Activated CD4-positive, alpha-beta T cell treated with anti-CD3 and anti-CD28 coated beads, Interleukin-2, amount 50 U/mL, for 48 hours (primary cell): ENCODE measurements at regions not wholly inside any gene's neighbourhood (a gene's known extent, or its start where the extent isn't known, plus 50 kb on each side); places are given as distances from the start of the nearest gene placed in this dataset.
"Not testable (repeated sequence)": the region's sequence is repeated elsewhere in the genome, so short reads cannot be mapped to it uniquely, and the experiment has no call there.

Experiments used
- DNase-seq, 2 experiments: peaks; one replicate each; pipeline ENCODE4 v3.0.0-alpha.2; 2020

- DNase-seq: no peak
Measured at GRCh38 chr16:73949574-73950320, 346.9 kb upstream of the PSMD7 start.

GRCh38 chr16:73945631-73946030 lies 351.0 kb upstream of the PSMD7 start:
- no peak for DNase-seq

GRCh38 chr16:73943184-73943583 lies 353.4 kb upstream of the PSMD7 start:
- DNase-seq: not testable (repeated sequence)

GRCh38 chr16:73940786-73941185 lies 355.8 kb upstream of the PSMD7 start:
- DNase-seq: not testable (repeated sequence)

GRCh38 chr16:73923951-73924350 lies 372.7 kb upstream of the PSMD7 start:
- no peak for DNase-seq

DNA sequence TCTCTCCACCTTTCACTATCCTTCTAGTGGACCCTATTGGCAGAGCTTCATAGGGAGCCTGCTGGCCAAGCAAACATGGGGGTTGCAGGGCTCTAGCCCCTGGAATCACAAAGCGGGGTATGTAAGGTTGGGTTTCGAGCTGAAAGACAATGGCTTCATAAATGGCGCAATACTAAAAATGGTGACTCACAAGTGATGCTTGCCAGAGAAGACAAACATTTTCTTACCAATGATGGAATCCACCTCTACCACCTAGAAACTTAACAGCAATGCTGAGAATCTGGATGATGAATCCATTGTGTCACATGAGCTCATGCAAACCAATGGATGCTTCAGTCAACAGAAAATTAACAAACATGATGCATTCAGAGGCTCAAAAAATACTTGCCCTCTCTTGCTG lies 375.3 kb upstream of the PSMD7 start:
- DNase-seq: no peak

GRCh38 chr16:73916829-73917594 lies 379.6 kb upstream of the PSMD7 start:
- no peak for DNase-seq

DNA sequence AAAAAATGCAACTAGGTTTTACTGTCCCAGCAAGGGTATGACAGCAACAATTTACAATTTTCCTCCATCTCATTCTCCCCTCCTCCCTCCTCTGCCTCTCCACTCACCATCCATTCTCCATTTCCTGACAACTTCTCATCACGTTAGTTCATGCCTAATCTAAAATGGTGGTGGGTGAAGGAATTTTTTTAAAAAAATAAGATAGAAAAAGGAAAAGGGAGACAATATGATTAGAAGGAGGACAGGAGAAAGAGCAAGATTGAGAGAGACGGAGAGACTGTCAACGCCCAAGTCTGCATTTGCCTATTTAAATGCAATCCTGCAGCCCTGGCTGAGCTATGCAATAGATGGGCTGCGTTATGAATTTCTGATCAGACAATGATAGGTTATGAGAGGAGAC lies 380.7 kb upstream of the PSMD7 start:
- no peak for DNase-seq

- no peak for DNase-seq
Measured at GRCh38 chr16:73915140-73915539, 381.5 kb upstream of the PSMD7 start.

- DNase-seq: no peak
Measured at GRCh38 chr16:73912850-73913249, 383.8 kb upstream of the PSMD7 start.

- DNase-seq: no peak
Measured at GRCh38 chr16:73912281-73912680, 384.3 kb upstream of the PSMD7 start.

GRCh38 chr16:73909529-73910035 lies 387.0 kb upstream of the PSMD7 start:
- DNase-seq: no peak

GRCh38 chr16:73891129-73891542 lies 405.5 kb upstream of the PSMD7 start:
- no peak for DNase-seq

DNA sequence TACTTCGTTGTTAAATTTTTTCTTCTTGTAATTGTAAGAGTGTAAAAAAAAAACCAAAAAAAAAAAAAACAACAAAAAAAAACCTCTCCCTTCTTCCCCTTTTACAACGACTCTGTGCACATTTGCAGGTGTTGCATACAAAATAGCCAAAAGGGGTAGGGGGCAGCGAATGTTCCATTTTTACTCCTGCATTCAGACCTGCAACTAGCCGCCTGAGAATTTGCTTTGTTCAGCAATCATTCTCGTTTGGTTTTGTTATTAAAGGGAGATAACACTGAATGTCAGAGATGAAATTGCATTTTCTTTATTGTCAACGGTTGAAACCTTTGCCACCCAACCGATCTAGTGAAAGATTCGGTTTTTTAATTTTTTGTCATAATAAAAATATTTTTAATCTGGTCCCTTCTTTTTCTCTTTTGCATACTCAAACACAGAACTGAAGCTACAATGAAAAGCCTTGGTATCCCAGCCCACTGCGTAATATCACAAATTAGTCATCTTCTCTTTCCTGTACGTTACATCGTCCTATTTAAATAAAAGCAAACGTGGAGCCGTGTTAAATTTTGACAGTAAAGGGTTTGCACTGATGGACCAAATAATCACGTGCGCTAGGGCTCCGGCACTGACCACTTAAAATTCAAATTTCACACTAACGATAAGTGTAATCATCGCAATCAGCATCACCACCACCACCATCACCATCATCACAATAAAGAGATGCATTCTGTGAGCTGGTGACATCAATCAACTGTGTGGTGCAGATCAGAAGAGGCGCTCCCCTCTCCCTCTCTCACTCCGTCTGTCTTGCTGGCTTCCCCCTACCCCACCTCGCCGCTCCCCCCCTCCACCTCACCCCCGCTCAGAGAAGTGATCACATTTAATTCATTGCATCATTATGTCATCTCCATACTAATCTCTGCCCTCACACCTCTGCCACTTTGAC lies 406.2 kb upstream of the PSMD7 start:
- no peak for DNase-seq

GRCh38 chr16:73888840-73889490 lies 407.6 kb upstream of the PSMD7 start:
- no peak for DNase-seq

GRCh38 chr16:73887911-73888310 lies 408.7 kb upstream of the PSMD7 start:
- DNase-seq: no peak

- DNase-seq: no peak
Measured at GRCh38 chr16:73886426-73886825, 410.2 kb upstream of the PSMD7 start.

DNA sequence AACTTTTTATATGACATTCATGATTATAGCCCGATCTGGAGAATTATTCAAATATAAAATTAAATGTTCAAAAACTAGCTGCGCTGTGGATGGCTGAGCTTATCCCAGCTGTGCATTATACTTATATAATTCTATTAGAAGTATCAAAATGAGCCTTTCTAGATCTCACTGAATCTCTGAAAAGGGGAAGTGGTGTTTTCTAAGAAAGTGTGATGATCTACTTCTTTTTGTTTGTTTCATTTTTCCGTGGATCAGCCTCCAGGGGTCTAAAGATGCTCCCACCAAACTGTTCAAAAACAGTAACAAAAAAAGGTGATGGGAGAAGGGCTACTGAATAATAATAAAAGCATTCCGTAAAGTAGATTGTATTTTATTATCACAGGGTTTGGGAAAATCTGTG lies 411.3 kb upstream of the PSMD7 start:
- no peak for DNase-seq

GRCh38 chr16:73883841-73884240 lies 412.8 kb upstream of the PSMD7 start:
- no peak for DNase-seq

GRCh38 chr16:73883126-73883525 lies 413.5 kb upstream of the PSMD7 start:
- DNase-seq: no peak

DNA sequence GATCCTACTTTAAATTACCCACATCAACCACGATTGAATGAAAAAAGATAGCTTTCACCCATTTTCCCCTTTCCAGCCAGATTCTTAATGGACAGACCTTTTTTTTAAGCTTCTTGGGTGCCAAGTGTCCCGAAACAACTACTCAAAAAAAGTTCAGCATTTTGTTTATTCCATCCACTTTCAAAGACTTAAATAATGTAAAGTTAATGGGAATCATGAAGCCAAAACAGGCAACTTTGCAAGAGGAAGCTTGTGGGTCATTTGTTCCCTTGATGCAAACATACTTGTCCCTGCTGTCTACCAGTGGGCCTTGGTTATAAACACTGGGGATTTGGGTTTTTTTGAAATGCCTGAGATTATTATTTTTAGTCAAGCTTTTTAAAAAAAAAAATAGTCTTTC lies 414.0 kb upstream of the PSMD7 start:
- no peak for DNase-seq

GRCh38 chr16:73882033-73882432 lies 414.6 kb upstream of the PSMD7 start:
- no peak for DNase-seq

GRCh38 chr16:73879621-73880020 lies 417.0 kb upstream of the PSMD7 start:
- DNase-seq: no peak
